GM19455 (cell line): ENCODE measurements at regions not wholly inside any gene's neighbourhood (a gene's known extent, or its start where the extent isn't known, plus 50 kb on each side); places are given as distances from the start of the nearest gene placed in this dataset.

ENCODE experiments used
- ATAC-seq: cut with Tn5 transposase; IDR thresholded peaks from one replicate; pipeline ENCODE4 v1.9.1; 2021; ENCODE audit not compliant: unreplicated experiment

- ATAC-seq = no peak
Measured at GRCh38 chr21:16708101-16708835, 804.6 kb upstream of the CXADR start.

- no peak for ATAC-seq
Measured at GRCh38 chr21:16709866-16710550, 802.8 kb upstream of the CXADR start.

GRCh38 chr21:16711757-16712156, 801.1 kb upstream of the CXADR start:
- no peak for ATAC-seq

- ATAC-seq = no peak
Measured at GRCh38 chr21:16713331-16714117, 799.3 kb upstream of the CXADR start.

- ATAC-seq = no peak
Measured at GRCh38 chr21:16740511-16740910, 772.3 kb upstream of the CXADR start.

- no peak for ATAC-seq
Measured at GRCh38 chr21:16741141-16741665, 771.6 kb upstream of the CXADR start.

- no peak for ATAC-seq
Measured at GRCh38 chr21:16742131-16742641, 770.7 kb upstream of the CXADR start.

GRCh38 chr21:16742741-16743140, 770.1 kb upstream of the CXADR start:
- no peak for ATAC-seq

GRCh38 chr21:16743317-16743716, 769.5 kb upstream of the CXADR start:
- no peak for ATAC-seq

GRCh38 chr21:16750926-16751325, 761.9 kb upstream of the CXADR start:
- no peak for ATAC-seq

- no peak for ATAC-seq
Measured at GRCh38 chr21:16751695-16752474, 761.0 kb upstream of the CXADR start.

- no peak for ATAC-seq
Measured at GRCh38 chr21:16752475-16752857, 760.4 kb upstream of the CXADR start.

GRCh38 chr21:16755061-16755460, 757.8 kb upstream of the CXADR start:
- no peak for ATAC-seq

GRCh38 chr21:16767201-16767600, 745.6 kb upstream of the CXADR start:
- no peak for ATAC-seq

GRCh38 chr21:16768096-16768495, 744.7 kb upstream of the CXADR start:
- ATAC-seq = no peak

GRCh38 chr21:16770266-16770665, 742.6 kb upstream of the CXADR start:
- no peak for ATAC-seq

GRCh38 chr21:16773206-16773605, 739.6 kb upstream of the CXADR start:
- no peak for ATAC-seq

GRCh38 chr21:16775076-16775475, 737.8 kb upstream of the CXADR start:
- ATAC-seq = no peak

- no peak for ATAC-seq
Measured at GRCh38 chr21:16777041-16777720, 735.7 kb upstream of the CXADR start.

- ATAC-seq = no peak
Measured at GRCh38 chr21:16788584-16788983, 724.3 kb upstream of the CXADR start.
